Astrocyte of the hippocampus (primary cell): ENCODE measurements at regions not wholly inside any gene's neighbourhood (a gene's known extent, or its start where the extent isn't known, plus 50 kb on each side); places are given as distances from the start of the nearest gene placed in this dataset.

Experiments
- DNase-seq: peaks from one replicate; pipeline ENCODE4 v3.0.0; 2011; ENCODE audit warnings: low read depth, low spot score

- no peak for DNase-seq
Observed at GRCh38 chr21:38897532-38898421, 92.0 kb downstream of the ETS2 start.

- no peak for DNase-seq
Observed at GRCh38 chr21:38894899-38895298, 89.2 kb downstream of the ETS2 start.

GRCh38 chr21:38888991-38889561, 83.3 kb downstream of the ETS2 start:
- no peak for DNase-seq

- DNase-seq, result no peak
Observed at GRCh38 chr21:38887749-38888148, 82.0 kb downstream of the ETS2 start.

DNA sequence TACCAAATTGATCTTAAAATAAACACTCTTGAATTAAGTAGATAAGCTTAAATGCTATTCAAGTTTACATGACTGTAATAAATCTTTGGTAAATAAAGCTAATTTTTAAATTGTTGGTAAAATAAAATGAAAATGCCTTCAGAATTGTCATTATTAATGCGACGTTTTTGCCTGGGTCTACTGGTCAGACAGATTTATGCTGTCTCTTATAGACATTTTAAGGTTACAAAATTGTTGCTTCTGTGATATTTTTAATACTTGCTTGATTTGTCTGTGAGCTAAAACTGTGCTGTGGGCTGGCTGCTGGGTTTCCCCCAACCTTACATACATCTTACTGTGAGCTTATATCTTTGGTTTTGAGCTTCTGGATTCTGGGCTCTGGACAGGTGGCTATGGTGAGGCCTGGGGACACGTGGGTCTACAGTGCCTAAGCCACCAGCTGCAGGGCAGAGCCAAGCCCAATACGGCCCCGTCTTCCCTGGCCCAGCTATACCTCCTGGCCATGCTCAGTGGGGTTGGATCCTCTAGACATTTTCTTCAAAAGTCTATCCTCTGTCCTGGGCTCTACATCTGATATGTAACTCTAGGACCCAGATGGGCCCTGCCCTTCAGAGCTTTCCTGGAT, 81.4 kb downstream of the ETS2 start:
- no peak for DNase-seq

DNA sequence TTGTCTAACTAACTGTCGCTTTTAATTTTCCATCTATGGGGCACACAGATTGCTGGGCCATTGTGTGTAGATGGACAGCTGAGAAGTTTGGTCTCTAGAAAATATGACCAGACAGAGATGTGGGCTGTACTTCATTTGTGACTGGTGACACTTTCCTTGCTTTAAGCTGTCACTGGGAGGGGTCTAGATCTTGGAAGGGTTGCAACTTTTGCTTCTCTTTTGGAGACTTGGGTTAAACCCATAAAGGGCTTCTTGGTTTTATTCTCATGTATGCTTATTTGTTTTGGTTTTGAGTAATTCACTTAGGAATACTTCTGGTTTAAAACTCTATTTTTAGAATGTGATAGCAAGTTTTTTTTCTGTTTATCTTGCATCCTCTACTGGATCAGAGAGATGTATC, 80.2 kb downstream of the ETS2 start:
- DNase-seq, result no peak

DNA sequence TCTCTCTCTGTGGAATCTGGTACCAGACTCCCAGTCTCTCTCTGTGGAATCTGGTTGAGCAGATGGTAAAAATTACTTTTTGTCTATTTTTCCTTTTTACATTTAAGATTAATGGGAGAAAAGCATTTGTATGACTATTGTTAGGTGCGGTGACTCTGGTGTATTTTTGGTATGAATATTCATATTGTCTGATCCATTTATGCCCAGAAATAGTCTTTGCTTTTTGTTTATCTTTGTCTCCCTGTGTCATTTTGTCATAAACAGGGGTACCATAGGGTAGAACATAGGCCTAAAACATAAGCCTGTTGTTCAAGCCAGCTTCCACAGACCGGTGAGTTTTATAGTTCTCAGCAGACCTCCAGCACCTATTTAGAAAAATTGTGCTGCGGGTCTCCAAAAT, 78.7 kb downstream of the ETS2 start:
- DNase-seq, result no peak

GRCh38 chr21:38883142-38883541, 77.4 kb downstream of the ETS2 start:
- no peak for DNase-seq

- DNase-seq, result no peak
Observed at GRCh38 chr21:38881131-38881530, 75.4 kb downstream of the ETS2 start.

- no peak for DNase-seq
Observed at GRCh38 chr21:38880577-38880966, 74.8 kb downstream of the ETS2 start.

DNA sequence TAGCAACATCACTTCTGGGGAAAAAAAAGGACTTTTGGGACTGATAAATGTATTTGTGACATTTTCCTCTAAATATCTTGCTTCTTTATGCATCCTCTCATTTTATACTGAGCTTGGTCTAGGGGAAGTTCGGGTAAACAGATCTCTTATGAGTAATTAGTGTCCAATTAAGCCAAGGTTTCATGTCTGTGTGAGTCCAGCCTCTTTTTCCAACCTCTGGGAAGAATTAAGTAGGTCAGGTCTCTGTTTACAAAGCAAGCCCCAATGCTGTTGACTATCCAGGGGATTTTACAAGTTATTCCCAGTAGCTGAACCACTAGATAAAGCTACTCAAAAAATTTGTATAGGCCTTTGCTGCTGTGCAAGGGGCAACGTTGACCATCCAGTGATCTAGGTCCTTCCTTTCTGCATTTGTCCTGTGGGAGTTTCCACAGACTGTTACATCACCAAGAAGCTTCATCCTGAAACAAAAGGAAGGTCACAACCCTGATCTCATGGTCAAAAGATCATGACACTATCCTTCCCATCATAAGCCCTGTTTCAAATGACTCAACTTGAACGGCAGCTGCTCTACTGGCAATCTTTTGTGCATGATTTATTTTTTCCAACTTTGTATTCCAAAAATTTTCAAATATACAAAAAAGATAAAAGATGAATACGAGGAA, 74.3 kb downstream of the ETS2 start:
- DNase-seq, result no peak

- no peak for DNase-seq
Observed at GRCh38 chr21:38878379-38879179, 72.8 kb downstream of the ETS2 start.

GRCh38 chr21:38875694-38876492, 70.2 kb downstream of the ETS2 start:
- peak; percentile 63 for DNase-seq
